DOHH2 (cell line): ENCODE measurements at regions not wholly inside any gene's neighbourhood (a gene's known extent, or its start where the extent isn't known, plus 50 kb on each side); places are given as distances from the start of the nearest gene placed in this dataset.
"Not testable (repeated sequence)": the region's sequence is repeated elsewhere in the genome, so short reads cannot be mapped to it uniquely, and the experiment has no call there.

ENCODE experiments used
- H3F3A ChIP-seq: fragments of 200-600 bp; sonication (generic), shearing (Covaris generic); 2 replicates; pipeline ENCODE4 v1.6.0; 2016; ENCODE audit warnings: antibody characterized with exemption, mild to moderate bottlenecking; ENCODE audit not compliant: control insufficient read depth, insufficient read depth
- H3K27ac ChIP-seq: fragments of 200-600 bp; sonication (generic); 2 replicates; pipeline ENCODE4 v1.5.1; 2014; ENCODE audit warnings: low read depth, mild to moderate bottlenecking, low read length, moderate library complexity
- H3K27me3 ChIP-seq: fragments of 200-600 bp; sonication (generic); 2 replicates; pipeline ENCODE4 v1.6.1; 2014; ENCODE audit warnings: mild to moderate bottlenecking, low read length, mixed read lengths; ENCODE audit not compliant: control insufficient read depth
- H3K36me3 ChIP-seq: fragments of 200-600 bp; sonication (generic); 2 replicates; pipeline ENCODE4 v1.6.1; 2014; ENCODE audit warnings: mild to moderate bottlenecking, low read length, moderate library complexity, mixed read lengths; ENCODE audit not compliant: control insufficient read depth
- H3K4me1 ChIP-seq: fragments of 200-600 bp; sonication (generic); 2 replicates; pipeline ENCODE4 v1.6.1; 2014; ENCODE audit warnings: mild to moderate bottlenecking, low read length, mixed read lengths; ENCODE audit not compliant: control insufficient read depth
- H3K4me2 ChIP-seq: fragments of 200-600 bp; sonication (generic); 2 replicates; pipeline ENCODE4 v1.6.0; 2014; ENCODE audit warnings: mild to moderate bottlenecking, low read length, moderate library complexity
- H3K4me3 ChIP-seq: fragments of 200-600 bp; sonication (generic); 2 replicates; pipeline ENCODE4 v1.5.1; 2014; ENCODE audit warnings: mild to moderate bottlenecking, low read length, mixed read lengths
- H3K79me2 ChIP-seq: fragments of 200-600 bp; sonication (generic); 2 replicates; pipeline ENCODE4 v1.6.1; 2014; ENCODE audit warnings: mild to moderate bottlenecking, low read length, mixed read lengths; ENCODE audit not compliant: control insufficient read depth
- H3K9me2 ChIP-seq: fragments of 200-600 bp; sonication (generic); replicated peaks from 2 replicates; pipeline ENCODE4 v1.6.1; 2014; ENCODE audit warnings: mild to moderate bottlenecking, low read length, mixed read lengths; ENCODE audit not compliant: control insufficient read depth
- H3K9me3 ChIP-seq: fragments of 200-600 bp; sonication (generic); 2 replicates; pipeline ENCODE4 v1.6.1; 2014; ENCODE audit warnings: antibody characterized with exemption, low read length, mixed read lengths; ENCODE audit not compliant: control insufficient read depth, insufficient read depth
- H4K20me1 ChIP-seq: fragments of 200-600 bp; sonication (generic); 2 replicates; pipeline ENCODE4 v1.6.0; 2014; ENCODE audit warnings: low read depth, mild to moderate bottlenecking, antibody characterized with exemption, low read length, moderate library complexity; ENCODE audit not compliant: control insufficient read depth, insufficient read depth
- CTCF ChIP-seq: fragments of 200-600 bp; sonication (generic); IDR thresholded peaks from one replicate; pipeline ENCODE4 v1.5.1; 2014; ENCODE audit warnings: antibody characterized with exemption, mild to moderate bottlenecking, low read depth, low read length; ENCODE audit not compliant: poor library complexity, severe bottlenecking
- EZH2phosphoT487 ChIP-seq: fragments of 200-600 bp; sonication (generic); IDR thresholded peaks from 2 replicates; pipeline ENCODE4 v1.6.1; 2017; ENCODE audit warnings: borderline replicate concordance, mild to moderate bottlenecking, antibody characterized with exemption, low read length, moderate library complexity, mixed read lengths

- no peaks in the 10 kb centered on the region for H3K9me3 ChIP-seq
- peaks cover 6% of the 10 kb centered on the region; the same call in 1 of the 2 replicates for H3F3A ChIP-seq
- H3K27ac ChIP-seq, result no peak overlapping the region
- no peaks in the 10 kb centered on the region for H4K20me1 ChIP-seq
- no peaks in the 10 kb centered on the region for H3K9me2 ChIP-seq
- no peaks in the 10 kb centered on the region for H3K79me2 ChIP-seq
- H3K4me3 ChIP-seq, result no peak overlapping the region
- no peaks in the 10 kb centered on the region for H3K36me3 ChIP-seq
- H3K27me3 ChIP-seq, result no peaks in the 10 kb centered on the region
- no peak for TF ChIP-seq CTCF
- TF ChIP-seq EZH2phosphoT487, result no peak
- H3K4me2 ChIP-seq, result no peak overlapping the region
- peaks cover 53% of the 10 kb centered on the region for H3K4me1 ChIP-seq
Observed at GRCh38 chr12:95384785-95385184, 89.2 kb upstream of the METAP2 start.

GRCh38 chr12:95385246-95386035, 88.5 kb upstream of the METAP2 start:
- no peak overlapping the region for H3K27ac ChIP-seq
- peaks cover 8% of the 10 kb centered on the region; the same call in 1 of the 2 replicates for H3F3A ChIP-seq
- no peaks in the 10 kb centered on the region for H3K27me3 ChIP-seq
- H3K79me2 ChIP-seq, result no peaks in the 10 kb centered on the region
- no peaks in the 10 kb centered on the region for H4K20me1 ChIP-seq
- H3K36me3 ChIP-seq, result no peaks in the 10 kb centered on the region
- no peak overlapping the region for H3K4me3 ChIP-seq
- TF ChIP-seq CTCF (no peak), EZH2phosphoT487 (no peak)
- peaks cover 60% of the 10 kb centered on the region for H3K4me1 ChIP-seq
- no peak overlapping the region for H3K4me2 ChIP-seq
- H3K9me3 ChIP-seq, result no peaks in the 10 kb centered on the region
- H3K9me2 ChIP-seq, result no peaks in the 10 kb centered on the region

DNA sequence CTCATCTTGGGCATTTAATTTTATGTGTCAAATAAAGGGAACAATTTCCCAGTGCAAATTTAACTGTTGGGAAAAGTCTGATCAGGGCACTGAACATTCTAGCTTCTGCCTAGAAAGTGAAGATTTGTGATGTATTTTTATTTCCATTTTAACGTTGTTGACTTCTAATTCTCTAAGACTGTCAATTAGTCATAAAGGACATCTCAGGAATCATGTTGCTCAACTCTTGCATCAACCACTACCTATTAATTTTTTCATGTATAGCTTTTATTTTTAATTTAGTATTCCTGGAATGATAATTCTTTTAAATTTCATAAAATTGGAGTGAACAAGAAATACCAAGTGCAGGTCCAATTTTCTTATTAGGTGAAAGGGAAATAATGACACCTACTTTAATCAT, 87.9 kb upstream of the METAP2 start:
- TF ChIP-seq EZH2phosphoT487 (no peak), CTCF (no peak)
- H4K20me1 ChIP-seq, result no peaks in the 10 kb centered on the region
- H3K4me2 ChIP-seq, result no peak overlapping the region
- no peaks in the 10 kb centered on the region for H3K9me3 ChIP-seq
- no peak overlapping the region for H3K4me3 ChIP-seq
- peaks cover 10% of the 10 kb centered on the region; the same call in 1 of the 2 replicates for H3F3A ChIP-seq
- H3K9me2 ChIP-seq, result no peaks in the 10 kb centered on the region
- H3K79me2 ChIP-seq, result no peaks in the 10 kb centered on the region
- H3K27ac ChIP-seq, result no peak overlapping the region
- H3K36me3 ChIP-seq, result no peaks in the 10 kb centered on the region; the same call in 1 of the 2 replicates
- peaks cover 63% of the 10 kb centered on the region for H3K4me1 ChIP-seq
- no peaks in the 10 kb centered on the region for H3K27me3 ChIP-seq

- not testable (repeated sequence) for H3K27me3 ChIP-seq, H3K36me3 ChIP-seq, H3K79me2 ChIP-seq, H3K27ac ChIP-seq, H3K9me2 ChIP-seq, H3K4me2 ChIP-seq, H4K20me1 ChIP-seq, H3K4me3 ChIP-seq, H3K9me3 ChIP-seq
- Histone ChIP-seq H3K4me1 (peaks cover 70% of the 10 kb centered on the region), H3F3A (peaks cover 10% of the 10 kb centered on the region; the same call in 1 of the 2 replicates)
Observed at GRCh38 chr12:95388260-95388659, 85.7 kb upstream of the METAP2 start.
